Uterus (tissue), 2 donors: ENCODE measurements at regions not wholly inside any gene's neighbourhood (a gene's known extent, or its start where the extent isn't known, plus 50 kb on each side); places are given as distances from the start of the nearest gene placed in this dataset.

Experiments
- CTCF ChIP-seq, 4 experiments: fragments of 200-600 bp in 2 of 4; fragments of 450-650 bp in 2 of 4; sonication (generic) in 2 of 4; IDR thresholded peaks; one replicate each; pipeline ENCODE4 v1.5.1; 2016 to 2019; ENCODE audit warnings: antibody characterized with exemption in 4 of 4, mild to moderate bottlenecking in 2 of 4, moderate library complexity in 1 of 4
- POLR2A ChIP-seq, 2 donors: fragments of 450-650 bp; IDR thresholded peaks; one replicate each; pipeline ENCODE4 v1.6.1; 2016; ENCODE audit warnings: antibody characterized with exemption in 2 of 2, mild to moderate bottlenecking in 1 of 2, moderate library complexity in 1 of 2

- TF ChIP-seq CTCF (IDR thresholded peaks at IDR 0.05) (no peak), POLR2A (IDR thresholded peaks at IDR 0.05) (no peak)
These were observed 117.4 kb upstream of the DLX2 start for GRCh38 chr2:172220121-172220520.
